Thoracic aorta (tissue), 2 donors: ENCODE measurements at regions not wholly inside any gene's neighbourhood (a gene's known extent, or its start where the extent isn't known, plus 50 kb on each side); places are given as distances from the start of the nearest gene placed in this dataset.

Experiments
- ATAC-seq: fragments of 150-250 bp; one replicate; pipeline ENCODE4 v1.8.0; 2017; ENCODE audit warnings: low read depth; ENCODE audit not compliant: insufficient number of reproducible peaks, low FRiP score
- DNase-seq: peaks from one replicate; pipeline ENCODE4 v3.0.0-alpha.2; 2020; ENCODE audit warnings: low spot score
- H3K27ac ChIP-seq, 2 donors: fragments of 200-600 bp; sonication (generic); 1 replicate in 1 of 2; 2 replicates in 1 of 2; pipeline ENCODE4 v1.5.1; 2016; ENCODE audit warnings: mild to moderate bottlenecking in 2 of 2, moderate library complexity in 2 of 2
- H3K27me3 ChIP-seq: fragments of 200-600 bp; sonication (generic); replicated peaks from 2 replicates; pipeline ENCODE4 v1.6.0; 2016; ENCODE audit warnings: mild to moderate bottlenecking; ENCODE audit not compliant: insufficient read depth
- H3K36me3 ChIP-seq: fragments of 200-600 bp; sonication (generic); one replicate; pipeline ENCODE4 v1.5.1; 2016
- H3K4me1 ChIP-seq, 2 donors: fragments of 200-600 bp; sonication (generic); 1 replicate in 1 of 2; 2 replicates in 1 of 2; pipeline versions ENCODE4 v1.5.1 to v1.6.0; 2016; ENCODE audit warnings: low read depth in 2 of 2, mild to moderate bottlenecking in 1 of 2; ENCODE audit not compliant: control insufficient read depth in 1 of 2
- H3K4me3 ChIP-seq: fragments of 200-600 bp; sonication (generic); 2 replicates; pipeline ENCODE4 v1.5.1; 2016; ENCODE audit warnings: mild to moderate bottlenecking
- H3K9me3 ChIP-seq: fragments of 200-600 bp; sonication (generic); 2 replicates; pipeline ENCODE4 v1.5.1; 2016
- CTCF ChIP-seq: fragments of 200-600 bp; sonication (generic); IDR thresholded peaks from one replicate; pipeline ENCODE4 v1.5.1; 2019; ENCODE audit warnings: antibody characterized with exemption

- H3K4me1 ChIP-seq = peaks cover 0 to 6% of the 10 kb centered on the region in 2 donors
- no peaks in the 10 kb centered on the region for H3K36me3 ChIP-seq
- DNase-seq (no peak), ATAC-seq (no peak)
- H3K27ac ChIP-seq = no peak overlapping the region
- H3K9me3 ChIP-seq = no peaks in the 10 kb centered on the region
- no peak for TF ChIP-seq CTCF
- no peak overlapping the region for H3K4me3 ChIP-seq
- no peaks in the 10 kb centered on the region for H3K27me3 ChIP-seq
These were observed 290.1 kb upstream of the PTGER4 start for GRCh38 chr5:40389591-40389990.

GRCh38 chr5:40386289-40386688 lies 293.4 kb upstream of the PTGER4 start:
- Histone ChIP-seq H3K27ac (no peak overlapping the region), H3K9me3 (no peaks in the 10 kb centered on the region), H3K4me3 (no peak overlapping the region), H3K27me3 (no peaks in the 10 kb centered on the region), H3K4me1 (peaks cover 0 to 6% of the 10 kb centered on the region in 2 donors), H3K36me3 (no peaks in the 10 kb centered on the region)
- ATAC-seq (no peak), DNase-seq (no peak)
- no peak for TF ChIP-seq CTCF

GRCh38 chr5:40385544-40385943 lies 294.2 kb upstream of the PTGER4 start:
- H3K27ac ChIP-seq = no peak overlapping the region
- no peaks in the 10 kb centered on the region for H3K9me3 ChIP-seq
- ATAC-seq = no peak
- H3K36me3 ChIP-seq = no peaks in the 10 kb centered on the region
- no peak for TF ChIP-seq CTCF
- peaks cover 0 to 6% of the 10 kb centered on the region in 2 donors for H3K4me1 ChIP-seq
- H3K27me3 ChIP-seq = no peaks in the 10 kb centered on the region
- no peak overlapping the region for H3K4me3 ChIP-seq
- no peak for DNase-seq

- Histone ChIP-seq H3K4me3 (no peak overlapping the region), H3K27me3 (no peaks in the 10 kb centered on the region), H3K36me3 (no peaks in the 10 kb centered on the region), H3K9me3 (no peaks in the 10 kb centered on the region), H3K27ac (no peak overlapping the region), H3K4me1 (peaks cover 0 to 6% of the 10 kb centered on the region in 2 donors)
- no peak for TF ChIP-seq CTCF
- no peak for DNase-seq
- no peak for ATAC-seq
These were observed 294.8 kb upstream of the PTGER4 start for GRCh38 chr5:40384782-40385390.

GRCh38 chr5:40383749-40384651 lies 295.7 kb upstream of the PTGER4 start:
- Histone ChIP-seq H3K4me1 (peaks cover 0 to 6% of the 10 kb centered on the region in 2 donors), H3K27me3 (no peaks in the 10 kb centered on the region), H3K4me3 (no peak overlapping the region), H3K9me3 (no peaks in the 10 kb centered on the region), H3K36me3 (no peaks in the 10 kb centered on the region), H3K27ac (no peak overlapping the region)
- ATAC-seq (no peak), DNase-seq (no peak)
- no peak for TF ChIP-seq CTCF
